GM12878 (cell line): ENCODE measurements at regions not wholly inside any gene's neighbourhood (a gene's known extent, or its start where the extent isn't known, plus 50 kb on each side); places are given as distances from the start of the nearest gene placed in this dataset.

Experiments used
- ATAC-seq: fragments of 200-7000 bp; cut with Tn5 transposase; 3 replicates; pipeline ENCODE4 v1.9.1; 2020; ENCODE audit warnings: mild to moderate bottlenecking, moderate library complexity
- BruUV-seq: library from RNA; stranded (reverse); fragments of 400-500 nt; replicated peaks from 2 replicates; lab custom pipeline; 2021; lab: Mats Ljungman, UMichigan
- CTCF ChIA-PET: fragments of 300-600 bp; sonication (Branson Sonifier 250); formaldehyde crosslinking; extraction: SDS; loops from one replicate; lab custom pipeline; 2021; ENCODE audit warnings: inconsistent platforms; lab: Yijun Ruan, JAX
- POLR2A ChIA-PET: fragments of 350-600 bp; formaldehyde crosslinking; extraction: SDS; loops from one replicate; lab custom pipeline; 2021; ENCODE audit warnings: inconsistent platforms; lab: Charles Lee
- RAD21 ChIA-PET: fragments of 300-600 bp; sonication (Branson Sonifier 250); formaldehyde crosslinking; loops from one replicate; lab custom pipeline; 2023; ENCODE audit warnings: antibody characterized with exemption; ENCODE audit not compliant: unreplicated experiment; lab: Charles Lee
- SMC1A ChIA-PET: fragments of 300-600 bp; sonication (Branson Sonifier 250); formaldehyde crosslinking; loops from one replicate; lab custom pipeline; 2023; ENCODE audit not compliant: unreplicated experiment, uncharacterized antibody; lab: Charles Lee
- DNase-seq: peaks from one replicate; pipeline ENCODE4 v3.0.0-alpha.2; 2011; ENCODE audit warnings: low read depth, low spot score
- FAIRE-seq: peaks from 3 replicates; lab custom pipeline; 2011; peaks lifted over from hg19 to GRCh38; lab: Jason Lieb, UNC
- H2AFZ ChIP-seq: 2 replicates; pipeline ENCODE4 v1.6.0; 2011; ENCODE audit warnings: low read depth, low read length, control low read depth; ENCODE audit not compliant: control insufficient read depth
- H3K27ac ChIP-seq: 2 replicates; pipeline ENCODE4 v1.5.1; 2011; ENCODE audit warnings: control low read depth; ENCODE audit not compliant: control insufficient read depth, insufficient read depth
- H3K27me3 ChIP-seq, 2 experiments: replicated peaks in 1 of 2; 2 replicates each; pipeline versions ENCODE4 v1.6.0 to v1.6.1; 2011; ENCODE audit warnings: low read length in 1 of 2; ENCODE audit not compliant: control insufficient read depth in 2 of 2, insufficient read depth in 2 of 2
- H3K36me3 ChIP-seq, 2 experiments: 2 replicates each; pipeline ENCODE4 v1.5.1; 2011; ENCODE audit warnings: low read length in 1 of 2; ENCODE audit not compliant: control insufficient read depth in 2 of 2, insufficient read depth in 2 of 2
- H3K4me1 ChIP-seq: 2 replicates; pipeline ENCODE4 v1.6.1; 2011; ENCODE audit warnings: mild to moderate bottlenecking, low read length, moderate library complexity, mixed read lengths; ENCODE audit not compliant: control insufficient read depth, insufficient read depth
- H3K4me2 ChIP-seq: 2 replicates; pipeline ENCODE4 v1.6.0; 2011; ENCODE audit warnings: control low read depth; ENCODE audit not compliant: control insufficient read depth, insufficient read depth
- H3K4me3 ChIP-seq: fragments of 200-600 bp; sonication (generic); 2 replicates; pipeline ENCODE4 v1.5.1; 2016
- H3K79me2 ChIP-seq: 2 replicates; pipeline ENCODE4 v1.6.0; 2011; ENCODE audit warnings: low read length; ENCODE audit not compliant: control insufficient read depth, insufficient read depth
- H3K9ac ChIP-seq: 2 replicates; pipeline ENCODE4 v1.8.0; 2011; ENCODE audit warnings: low read length, control low read depth, mixed read lengths; ENCODE audit not compliant: control insufficient read depth, insufficient read depth
- H3K9me3 ChIP-seq: replicated peaks from 3 replicates; pipeline ENCODE4 v1.5.1; 2011; ENCODE audit warnings: mild to moderate bottlenecking, low read length; ENCODE audit not compliant: control insufficient read depth, insufficient read depth
- H4K20me1 ChIP-seq: 2 replicates; pipeline ENCODE4 v1.6.0; 2011; ENCODE audit not compliant: control insufficient read depth, insufficient read depth
- BCL11A ChIP-seq: IDR thresholded peaks from 2 replicates; pipeline ENCODE4 v1.6.1; 2011; ENCODE audit warnings: low read depth, low read length
- E4F1 ChIP-seq: fragments of 450-650 bp; IDR thresholded peaks from 2 replicates; pipeline ENCODE4 v1.6.1; 2018; ENCODE audit warnings: borderline replicate concordance, mild to moderate bottlenecking; ENCODE audit not compliant: partially characterized antibody
- MYC ChIP-seq: IDR thresholded peaks from 2 replicates; pipeline ENCODE4 v1.6.1; 2011; ENCODE audit warnings: mild to moderate bottlenecking, low read length, moderate library complexity, inconsistent platforms; ENCODE audit not compliant: insufficient read depth, insufficient replicate concordance, insufficient read length, severe bottlenecking
- NBN ChIP-seq: fragments of 450-650 bp; IDR thresholded peaks from 2 replicates; pipeline ENCODE4 v1.6.1; 2016
- NFIC ChIP-seq: IDR thresholded peaks from 2 replicates; pipeline ENCODE4 v1.6.1; 2012; ENCODE audit warnings: low read depth, mild to moderate bottlenecking, inconsistent platforms, low read length, moderate library complexity
- SMAD1 ChIP-seq: fragments of 450-650 bp; IDR thresholded peaks from 2 replicates; pipeline ENCODE4 v1.6.1; 2018; ENCODE audit warnings: mild to moderate bottlenecking, low read depth; ENCODE audit not compliant: partially characterized antibody
- STAT3 ChIP-seq: IDR thresholded peaks from 2 replicates; pipeline ENCODE4 v1.6.1; 2011; ENCODE audit warnings: low read depth, low read length, improper control_type of control experiment
- TAF1 ChIP-seq: IDR thresholded peaks from 2 replicates; pipeline ENCODE4 v1.6.1; 2011; ENCODE audit warnings: mild to moderate bottlenecking, low read depth, low read length, borderline replicate concordance
- TARDBP ChIP-seq: IDR thresholded peaks from 2 replicates; pipeline ENCODE4 v1.6.1; 2016; ENCODE audit warnings: borderline replicate concordance
- TCF3 ChIP-seq: IDR thresholded peaks from 2 replicates; pipeline ENCODE4 v1.6.1; 2012; ENCODE audit warnings: low read depth, mild to moderate bottlenecking, low read length, borderline replicate concordance; ENCODE audit not compliant: insufficient read depth
- ZZZ3 ChIP-seq: IDR thresholded peaks from 2 replicates; pipeline ENCODE4 v1.6.1; 2011; ENCODE audit warnings: low read depth; ENCODE audit not compliant: control insufficient read depth, insufficient read length
- in situ Hi-C: fragments of 300-500 bp; cut with MboI; formaldehyde crosslinking; loops from 9 replicates; pipeline ENCODE4 v1.14.3; 2018; ENCODE audit warnings: mixed read lengths
- intact Hi-C: fragments of 100-400 bp; cut with micrococcal nuclease; formaldehyde crosslinking; loops from one replicate; pipeline ENCODE4 v1.14.2; 2022; ENCODE audit not compliant: unreplicated experiment

GRCh38 chr2:211144078-211144477, 587.7 kb downstream of the CPS1 start:
- Histone ChIP-seq H3K9ac (no peak overlapping the region), H4K20me1 (no peaks in the 10 kb centered on the region), H3K27ac (no peak overlapping the region), H3K4me3 (no peak overlapping the region), H3K9me3 (no peaks in the 10 kb centered on the region), H3K79me2 (no peaks in the 10 kb centered on the region), H3K4me1 (no peaks in the 10 kb centered on the region), H2AFZ (no peak overlapping the region), H3K36me3 (no peaks in the 10 kb centered on the region), H3K4me2 (no peak overlapping the region), H3K27me3 (no peaks in the 10 kb centered on the region)
- intact Hi-C loops (no loop called here), in situ Hi-C loops (no loop called here)
- DNase-seq (no peak), ATAC-seq (no peak), FAIRE-seq (no peak)
- SMC1A ChIA-PET, result no interaction called here
- TF ChIP-seq NBN (no peak), SMAD1 (no peak), E4F1 (no peak), TAF1 (no peak), ZZZ3 (no peak), STAT3 (no peak), MYC (no peak), BCL11A (no peak), NFIC (no peak), TCF3 (no peak), TARDBP (no peak)
- CTCF ChIA-PET, result interaction anchor here (1.8 kb wide), 1 partner anchor 13 kb away, joined by 5 read pairs; no protein-coding TSS in a partner anchor
- RAD21 ChIA-PET, result no interaction called here
- no TSS peak for BruUV-seq
- POLR2A ChIA-PET, result no interaction called here
